Mesothelial cell of epicardium (in vitro differentiated cells): ENCODE measurements at regions not wholly inside any gene's neighbourhood (a gene's known extent, or its start where the extent isn't known, plus 50 kb on each side); places are given as distances from the start of the nearest gene placed in this dataset.

Experiments used
- DNase-seq, 2 experiments: peaks; one replicate each; pipeline ENCODE4 v3.0.0; 2021; ENCODE audit warnings: low spot score in 2 of 2; ENCODE audit not compliant: unreplicated experiment in 2 of 2
- H3K27ac Mint-ChIP-seq: 2 replicates; pipeline ENCODE4 v1.8.0; 2021; ENCODE audit warnings: mixed read lengths
- H3K27me3 Mint-ChIP-seq: 2 replicates; pipeline ENCODE4 v1.8.0; 2021; ENCODE audit warnings: low read depth, mixed read lengths
- H3K36me3 Mint-ChIP-seq: 2 replicates; pipeline ENCODE4 v1.8.0; 2021; ENCODE audit warnings: mixed read lengths
- H3K4me1 Mint-ChIP-seq: 2 replicates; pipeline ENCODE4 v1.8.0; 2021; ENCODE audit warnings: mixed read lengths
- H3K4me3 Mint-ChIP-seq: 2 replicates; pipeline ENCODE4 v1.8.0; 2021; ENCODE audit warnings: mild to moderate bottlenecking, moderate library complexity, mixed read lengths
- H3K9me3 Mint-ChIP-seq: 2 replicates; pipeline ENCODE4 v1.8.0; 2021; ENCODE audit warnings: mixed read lengths
- TF ChIP-seq, protein P1 (sequence below): fragments of 200-600 bp; sonication (generic); IDR thresholded peaks from one replicate; pipeline ENCODE4 v1.5.0; 2021; ENCODE audit warnings: antibody characterized with exemption; ENCODE audit not compliant: unreplicated experiment

- no peaks in the 10 kb centered on the region for H3K4me1 Mint-ChIP-seq
- TF ChIP-seq, protein P1, sequence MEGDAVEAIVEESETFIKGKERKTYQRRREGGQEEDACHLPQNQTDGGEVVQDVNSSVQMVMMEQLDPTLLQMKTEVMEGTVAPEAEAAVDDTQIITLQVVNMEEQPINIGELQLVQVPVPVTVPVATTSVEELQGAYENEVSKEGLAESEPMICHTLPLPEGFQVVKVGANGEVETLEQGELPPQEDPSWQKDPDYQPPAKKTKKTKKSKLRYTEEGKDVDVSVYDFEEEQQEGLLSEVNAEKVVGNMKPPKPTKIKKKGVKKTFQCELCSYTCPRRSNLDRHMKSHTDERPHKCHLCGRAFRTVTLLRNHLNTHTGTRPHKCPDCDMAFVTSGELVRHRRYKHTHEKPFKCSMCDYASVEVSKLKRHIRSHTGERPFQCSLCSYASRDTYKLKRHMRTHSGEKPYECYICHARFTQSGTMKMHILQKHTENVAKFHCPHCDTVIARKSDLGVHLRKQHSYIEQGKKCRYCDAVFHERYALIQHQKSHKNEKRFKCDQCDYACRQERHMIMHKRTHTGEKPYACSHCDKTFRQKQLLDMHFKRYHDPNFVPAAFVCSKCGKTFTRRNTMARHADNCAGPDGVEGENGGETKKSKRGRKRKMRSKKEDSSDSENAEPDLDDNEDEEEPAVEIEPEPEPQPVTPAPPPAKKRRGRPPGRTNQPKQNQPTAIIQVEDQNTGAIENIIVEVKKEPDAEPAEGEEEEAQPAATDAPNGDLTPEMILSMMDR, result no peak
- DNase-seq, result no peak
- peaks cover 61% of the 10 kb centered on the region for H3K9me3 Mint-ChIP-seq
- H3K36me3 Mint-ChIP-seq, result peaks cover 3% of the 10 kb centered on the region
- H3K27me3 Mint-ChIP-seq, result no peaks in the 10 kb centered on the region
- no peak overlapping the region for H3K27ac Mint-ChIP-seq
- no peak overlapping the region for H3K4me3 Mint-ChIP-seq
These were observed 1139.5 kb downstream of the TBC1D22A start for GRCh38 chr22:47901911-47902310.

GRCh38 chr22:47899894-47900293 lies 1137.4 kb downstream of the TBC1D22A start:
- H3K36me3 Mint-ChIP-seq, result no peaks in the 10 kb centered on the region
- H3K4me3 Mint-ChIP-seq, result no peak overlapping the region
- TF ChIP-seq, protein P1, result no peak
- no peaks in the 10 kb centered on the region for H3K4me1 Mint-ChIP-seq
- no peak overlapping the region for H3K27ac Mint-ChIP-seq
- peaks cover 56% of the 10 kb centered on the region for H3K9me3 Mint-ChIP-seq
- H3K27me3 Mint-ChIP-seq, result no peaks in the 10 kb centered on the region
- no peak for DNase-seq

DNA sequence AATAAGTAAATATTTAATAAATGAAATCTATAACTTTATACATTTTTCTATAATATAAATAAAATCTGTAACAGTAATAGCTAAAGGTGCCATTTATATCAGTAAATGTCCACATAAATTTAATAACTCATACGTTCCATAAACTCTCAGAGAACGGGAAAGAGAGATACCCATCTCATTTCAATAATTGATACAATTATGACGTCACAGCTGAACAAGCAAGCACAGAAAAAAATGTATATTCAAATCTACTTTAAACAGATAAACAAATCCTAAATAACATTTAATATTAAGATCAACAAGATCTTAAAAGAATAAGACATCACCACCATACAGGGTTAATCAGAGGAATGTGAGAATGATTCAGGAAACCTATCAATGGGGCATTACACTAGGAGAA lies 1136.5 kb downstream of the TBC1D22A start:
- H3K4me3 Mint-ChIP-seq, result no peak overlapping the region
- TF ChIP-seq, protein P1, result no peak
- H3K27ac Mint-ChIP-seq, result no peak overlapping the region
- H3K4me1 Mint-ChIP-seq, result no peaks in the 10 kb centered on the region
- H3K36me3 Mint-ChIP-seq, result no peaks in the 10 kb centered on the region
- DNase-seq, result no peak
- peaks cover 64% of the 10 kb centered on the region for H3K9me3 Mint-ChIP-seq
- H3K27me3 Mint-ChIP-seq, result no peaks in the 10 kb centered on the region

- peaks cover 7% of the 10 kb centered on the region for H3K4me1 Mint-ChIP-seq
- no peaks in the 10 kb centered on the region for H3K36me3 Mint-ChIP-seq
- no peak overlapping the region for H3K27ac Mint-ChIP-seq
- no peak overlapping the region for H3K4me3 Mint-ChIP-seq
- DNase-seq, result no peak
- H3K27me3 Mint-ChIP-seq, result no peaks in the 10 kb centered on the region
- TF ChIP-seq, protein P1, result no peak
- H3K9me3 Mint-ChIP-seq, result peaks cover 40% of the 10 kb centered on the region
These were observed 1129.2 kb downstream of the TBC1D22A start for GRCh38 chr22:47891609-47892008.

DNA sequence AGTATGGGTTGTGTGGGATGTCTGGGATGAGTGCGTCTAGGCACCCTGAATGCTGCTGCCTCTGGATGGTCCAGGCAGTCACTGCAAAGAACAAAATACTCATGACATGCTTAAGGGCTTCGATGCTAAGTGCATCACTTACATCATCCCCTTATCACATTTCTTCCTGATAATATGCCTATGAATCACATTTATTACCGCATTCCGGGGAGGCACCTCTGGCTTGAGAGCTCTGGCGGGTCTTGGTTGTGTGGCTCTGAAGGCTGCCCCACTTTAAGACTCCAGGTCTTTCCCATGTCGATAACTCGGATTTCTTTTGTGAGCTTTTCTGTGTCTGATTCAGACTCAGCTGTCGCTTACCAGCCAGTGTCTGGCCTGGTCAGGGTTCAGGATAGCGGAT lies 1126.4 kb downstream of the TBC1D22A start:
- TF ChIP-seq, protein P1, result no peak
- H3K27me3 Mint-ChIP-seq, result no peaks in the 10 kb centered on the region
- no peak for DNase-seq
- no peak overlapping the region for H3K27ac Mint-ChIP-seq
- peaks cover 7% of the 10 kb centered on the region for H3K4me1 Mint-ChIP-seq
- no peaks in the 10 kb centered on the region for H3K36me3 Mint-ChIP-seq
- H3K9me3 Mint-ChIP-seq, result peaks cover 27% of the 10 kb centered on the region
- H3K4me3 Mint-ChIP-seq, result no peak overlapping the region

- H3K27ac Mint-ChIP-seq, result no peak overlapping the region
- H3K27me3 Mint-ChIP-seq, result no peaks in the 10 kb centered on the region
- H3K36me3 Mint-ChIP-seq, result peaks cover 1% of the 10 kb centered on the region
- H3K9me3 Mint-ChIP-seq, result peaks cover 12% of the 10 kb centered on the region
- no peak for DNase-seq
- TF ChIP-seq, protein P1, result no peak
- peaks cover 7% of the 10 kb centered on the region for H3K4me1 Mint-ChIP-seq
- no peak overlapping the region for H3K4me3 Mint-ChIP-seq
These were observed 1122.3 kb downstream of the TBC1D22A start for GRCh38 chr22:47884775-47885174.
